Heart left ventricle (tissue), 16 donors: ENCODE measurements at regions not wholly inside any gene's neighbourhood (a gene's known extent, or its start where the extent isn't known, plus 50 kb on each side); places are given as distances from the start of the nearest gene placed in this dataset.

Source experiments
- ATAC-seq, 4 donors: fragments of 200-7000 bp; cut with Tn5 transposase; one replicate each; pipeline ENCODE4 v1.9.1; 2020 to 2022; ENCODE audit warnings: moderate library complexity in 4 of 4, mild to moderate bottlenecking in 3 of 4, moderate number of reproducible peaks in 1 of 4
- DNase-seq, 5 donors: peaks; one replicate each; pipeline ENCODE4 v3.0.0-alpha.2; 2020
- H3K27ac ChIP-seq, 12 donors: fragments of 200-600 bp; sonication (generic) in 4 of 12; one replicate each; pipeline versions ENCODE4 v1.5.0 to v1.8.0; 2016 to 2022; ENCODE audit warnings: mild to moderate bottlenecking in 2 of 12
- H3K27me3 ChIP-seq, 9 donors: fragments of 200-600 bp; sonication (generic) in 2 of 9; one replicate each; pipeline versions ENCODE4 v1.5.1 to v1.8.0; 2016 to 2022; ENCODE audit warnings: mild to moderate bottlenecking in 3 of 9
- H3K36me3 ChIP-seq, 9 donors: fragments of 200-600 bp; sonication (generic) in 2 of 9; one replicate each; pipeline versions ENCODE4 v1.5.0 to v1.8.0; 2018 to 2022; ENCODE audit warnings: mild to moderate bottlenecking in 2 of 9
- H3K4me1 ChIP-seq, 12 donors: fragments of 200-600 bp; sonication (generic) in 4 of 12; one replicate each; pipeline versions ENCODE4 v1.5.0 to v1.8.0; 2016 to 2022; ENCODE audit warnings: mild to moderate bottlenecking in 3 of 12
- H3K4me3 ChIP-seq, 12 donors: fragments of 200-600 bp; sonication (generic) in 4 of 12; one replicate each; pipeline versions ENCODE4 v1.5.0 to v1.8.0; 2017 to 2022; ENCODE audit warnings: mild to moderate bottlenecking in 9 of 12, moderate library complexity in 4 of 12
- H3K9me3 ChIP-seq, 12 donors: fragments of 200-600 bp; sonication (generic) in 4 of 12; one replicate each; pipeline versions ENCODE4 v1.5.0 to v1.8.0; 2016 to 2022; ENCODE audit warnings: mild to moderate bottlenecking in 1 of 12
- POLR2A ChIP-seq, 2 donors: fragments of 450-650 bp; IDR thresholded peaks; one replicate each; pipeline ENCODE4 v1.6.1; 2017; ENCODE audit warnings: antibody characterized with exemption in 2 of 2, mild to moderate bottlenecking in 2 of 2, moderate library complexity in 2 of 2
- WGBS, 4 donors: extraction: QIAGEN DNeasy Blood & Tissue Kit in 2 of 4; methylation state at CpG; one replicate each; pipeline versions ENCODE4 v1.1.5 to v1.1.7; 2013 to 2018; 5-methylcytosine and 5-hydroxymethylcytosine counted together
- intact Hi-C, 10 donors: fragments of 100-400 bp; cut with DNase I; formaldehyde crosslinking; loops; one replicate each; pipeline versions ENCODE4 v1.11.1 to v1.14.2; 2022
- TF ChIP-seq, protein P1 (sequence below), 12 donors: fragments of 200-600 bp; sonication (generic) in 4 of 12; IDR thresholded peaks; one replicate each; pipeline versions ENCODE4 v1.5.0 to v1.8.0; 2018 to 2022; ENCODE audit warnings: antibody characterized with exemption in 12 of 12, mild to moderate bottlenecking in 5 of 12
- donor health status: ischemic (EF 13 %, LVEDD 7.1; RV severe dilation, severe dysfunction).
- donor health status: healthy with polysubstance abuse.
- donor health status: DM: no; HTN: yes; CAD: no.
- donor health status: DM: no; HTN: no; CAD: no.
- donor health status: ischemic (EF 25% LVEDD 6.9; RV normal size, moderate dysfunction).
- donor health status: ischemic (EF 25% LVEDD 5.7; RV mildly dilated, moderate dysfunction).
- donor health status: healthy.
- donor health status: DM: yes; HTN: yes; CAD: no.
- donor health status: ischemic (EF 35%, LVEDD 5.7; RV mildly dilated, moderate dysfunction).
- donor health status: nonischemic (EF 11% LVEDD 7.7; RV severe dilation, severe dysfunction).
- donor health status: DM: yes; HTN: yes; CAD: no.
- donor health status: PGD.
- donor health status: ischemic (EF 29% LVEDD 5.4; RV normal size, mild dysfunction).
- donor health status: nonischemic (EF 23%, LVEDD 6.1; RV moderate dilation, normal function).

DNA sequence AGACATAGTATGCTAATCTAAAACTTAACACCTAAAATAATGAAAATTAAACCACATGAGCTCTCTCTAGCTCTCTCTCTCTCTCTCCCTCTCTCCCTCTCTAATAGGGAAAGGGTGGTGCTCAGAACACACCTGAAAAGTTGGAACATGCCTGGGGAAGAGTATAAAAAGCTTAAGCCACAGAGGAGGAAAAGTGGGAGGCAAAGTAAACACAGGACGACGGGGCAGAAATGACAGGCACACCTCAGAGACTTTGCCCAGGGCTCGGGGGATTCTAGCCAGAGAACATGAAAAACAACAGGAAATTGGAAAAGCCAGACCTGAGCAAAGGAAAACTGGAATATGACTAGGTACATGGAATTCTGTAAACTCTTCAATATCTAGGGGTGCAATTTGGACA, 666.1 kb downstream of the BCL11A start:
- DNase-seq (no peak), ATAC-seq (no peak)
- Histone ChIP-seq H3K4me1 (peaks cover 0 to 8% (median 0%) of the 10 kb centered on the region in 12 donors), H3K9me3 (no peaks in the 10 kb centered on the region), H3K4me3 (no peak overlapping the region), H3K27me3 (no peaks in the 10 kb centered on the region), H3K36me3 (no peaks in the 10 kb centered on the region), H3K27ac (no peak overlapping the region)
- TF ChIP-seq POLR2A (IDR thresholded peaks at IDR 0.05), result no peak
- TF ChIP-seq, protein P1, sequence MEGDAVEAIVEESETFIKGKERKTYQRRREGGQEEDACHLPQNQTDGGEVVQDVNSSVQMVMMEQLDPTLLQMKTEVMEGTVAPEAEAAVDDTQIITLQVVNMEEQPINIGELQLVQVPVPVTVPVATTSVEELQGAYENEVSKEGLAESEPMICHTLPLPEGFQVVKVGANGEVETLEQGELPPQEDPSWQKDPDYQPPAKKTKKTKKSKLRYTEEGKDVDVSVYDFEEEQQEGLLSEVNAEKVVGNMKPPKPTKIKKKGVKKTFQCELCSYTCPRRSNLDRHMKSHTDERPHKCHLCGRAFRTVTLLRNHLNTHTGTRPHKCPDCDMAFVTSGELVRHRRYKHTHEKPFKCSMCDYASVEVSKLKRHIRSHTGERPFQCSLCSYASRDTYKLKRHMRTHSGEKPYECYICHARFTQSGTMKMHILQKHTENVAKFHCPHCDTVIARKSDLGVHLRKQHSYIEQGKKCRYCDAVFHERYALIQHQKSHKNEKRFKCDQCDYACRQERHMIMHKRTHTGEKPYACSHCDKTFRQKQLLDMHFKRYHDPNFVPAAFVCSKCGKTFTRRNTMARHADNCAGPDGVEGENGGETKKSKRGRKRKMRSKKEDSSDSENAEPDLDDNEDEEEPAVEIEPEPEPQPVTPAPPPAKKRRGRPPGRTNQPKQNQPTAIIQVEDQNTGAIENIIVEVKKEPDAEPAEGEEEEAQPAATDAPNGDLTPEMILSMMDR (IDR thresholded peaks at IDR 0.05), result no peak
- 58 to 80% (median 67%) methylated on average over 3 of the region's 3 CpGs for WGBS, 4 donors
- intact Hi-C loops, result loop anchor here in 1 of 10 donors (5.0 kb wide), 1 partner anchor 220 kb away; no protein-coding TSS in a partner anchor

DNA sequence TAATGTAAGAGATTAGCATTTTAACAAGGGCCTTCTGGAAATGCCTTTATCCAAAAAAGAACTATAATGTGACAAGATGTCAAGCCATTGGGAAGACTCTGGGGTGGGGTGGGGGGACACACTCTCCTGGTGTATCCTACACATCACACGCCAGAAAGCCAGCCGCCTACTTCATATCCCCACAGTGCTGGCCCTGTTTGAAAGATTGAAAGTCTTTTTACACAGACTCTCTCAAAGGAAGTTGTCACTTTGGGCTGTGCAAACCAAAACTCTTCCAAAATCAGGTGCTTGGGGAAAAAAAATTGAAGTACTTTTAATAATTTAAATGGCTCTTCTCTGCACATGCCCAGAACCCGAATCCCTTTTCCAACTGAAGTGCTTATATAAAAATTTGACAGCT, 666.7 kb downstream of the BCL11A start:
- H3K27me3 ChIP-seq, result no peaks in the 10 kb centered on the region
- H3K4me1 ChIP-seq, result peaks cover 0 to 8% (median 0%) of the 10 kb centered on the region in 12 donors

DNA sequence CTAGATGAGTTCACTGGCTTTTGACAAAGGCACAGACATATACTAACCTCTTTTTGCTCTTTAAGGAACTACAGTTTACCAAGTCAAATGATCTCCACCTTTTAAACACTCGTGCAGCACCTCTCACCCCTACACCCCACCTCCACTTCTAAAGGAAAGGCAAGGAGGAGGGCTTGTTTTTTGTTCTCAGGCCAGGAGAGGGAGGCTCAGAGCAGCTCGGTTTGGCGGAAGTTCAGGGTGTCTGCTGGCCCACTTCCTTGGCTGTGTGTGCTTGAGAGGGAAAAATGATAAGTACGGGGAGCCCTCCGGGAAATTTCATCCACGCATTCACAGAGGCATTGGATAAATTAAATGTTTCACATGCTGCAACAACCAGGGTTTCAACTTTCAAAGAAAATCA, 667.9 kb downstream of the BCL11A start:
- Histone ChIP-seq H3K9me3 (no peaks in the 10 kb centered on the region), H3K27me3 (no peaks in the 10 kb centered on the region), H3K27ac (no peak overlapping the region), H3K4me3 (no peak overlapping the region), H3K36me3 (no peaks in the 10 kb centered on the region), H3K4me1 (peaks cover 0 to 8% (median 0%) of the 10 kb centered on the region in 12 donors)
- TF ChIP-seq, protein P1 (IDR thresholded peaks at IDR 0.05), result peak in 3 of 12 donors; percentile 6 to 23 (median 7)
- no peak for TF ChIP-seq POLR2A (IDR thresholded peaks at IDR 0.05)
- 14 to 49% (median 24%) methylated on average over 6 of the region's 6 CpGs for WGBS, 4 donors
- intact Hi-C loops, result loop anchor here in 1 of 10 donors (5.0 kb wide), 1 partner anchor 222 kb away; no protein-coding TSS in a partner anchor
- DNase-seq, result peak in 2 of 5 donors; percentile 33 to 35
- ATAC-seq, result peak in 3 of 4 donors; percentile 47 to 66 (median 61)

More for the DNA sequence above, 666.7 kb downstream of the BCL11A start:
- ATAC-seq (no peak), DNase-seq (no peak)
- intact Hi-C loops, result loop anchor here in 1 of 10 donors (5.0 kb wide), 1 partner anchor 221 kb away; no protein-coding TSS in a partner anchor
- Histone ChIP-seq H3K9me3 (no peaks in the 10 kb centered on the region), H3K36me3 (no peaks in the 10 kb centered on the region), H3K27ac (no peak overlapping the region), H3K4me3 (no peak overlapping the region)
- TF ChIP-seq, protein P1 (IDR thresholded peaks at IDR 0.05), result no peak
- TF ChIP-seq POLR2A (IDR thresholded peaks at IDR 0.05), result no peak
- 89 to 98% (median 93%) methylated on average over 3 of the region's 3 CpGs for WGBS, 4 donors

DNA sequence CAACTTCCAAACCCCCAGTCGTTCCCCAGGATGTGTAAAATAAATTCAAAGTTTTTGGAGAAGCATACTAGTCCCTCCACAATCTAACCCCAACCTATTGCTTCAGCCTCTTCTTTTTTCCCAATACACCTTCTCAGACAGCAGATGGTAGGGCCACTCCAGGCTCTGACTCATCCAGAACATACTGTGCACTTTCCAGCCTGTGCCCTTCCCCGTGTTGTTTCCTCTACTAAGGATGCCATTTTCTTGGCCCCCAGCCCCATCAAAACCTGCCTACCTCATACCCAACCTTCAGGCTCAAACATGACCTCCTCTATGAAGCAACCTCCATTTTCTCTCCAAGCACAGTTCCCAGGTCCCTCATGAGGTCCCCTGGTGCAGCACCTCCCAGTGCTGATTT, 669.3 kb downstream of the BCL11A start:
- Histone ChIP-seq H3K4me3 (no peak overlapping the region), H3K27ac (no peak overlapping the region), H3K36me3 (no peaks in the 10 kb centered on the region), H3K27me3 (no peaks in the 10 kb centered on the region), H3K4me1 (peaks cover 0 to 8% (median 0%) of the 10 kb centered on the region in 12 donors), H3K9me3 (no peaks in the 10 kb centered on the region)
- DNase-seq (no peak), ATAC-seq (no peak)
- WGBS, 4 donors, result 72 to 78% (median 75%) methylated on average over 2 of the region's 2 CpGs
- TF ChIP-seq POLR2A (IDR thresholded peaks at IDR 0.05), result no peak
- TF ChIP-seq, protein P1 (IDR thresholded peaks at IDR 0.05), result no peak
- intact Hi-C loops, result no loop called here
